ENCODE measurements at regions not wholly inside any gene's neighbourhood (a gene's known extent, or its start where the extent isn't known, plus 50 kb on each side); places are given as distances from the start of the nearest gene placed in this dataset.
"Not testable (repeated sequence)": the region's sequence is repeated elsewhere in the genome, so short reads cannot be mapped to it uniquely, and the experiment has no call there.

DNA sequence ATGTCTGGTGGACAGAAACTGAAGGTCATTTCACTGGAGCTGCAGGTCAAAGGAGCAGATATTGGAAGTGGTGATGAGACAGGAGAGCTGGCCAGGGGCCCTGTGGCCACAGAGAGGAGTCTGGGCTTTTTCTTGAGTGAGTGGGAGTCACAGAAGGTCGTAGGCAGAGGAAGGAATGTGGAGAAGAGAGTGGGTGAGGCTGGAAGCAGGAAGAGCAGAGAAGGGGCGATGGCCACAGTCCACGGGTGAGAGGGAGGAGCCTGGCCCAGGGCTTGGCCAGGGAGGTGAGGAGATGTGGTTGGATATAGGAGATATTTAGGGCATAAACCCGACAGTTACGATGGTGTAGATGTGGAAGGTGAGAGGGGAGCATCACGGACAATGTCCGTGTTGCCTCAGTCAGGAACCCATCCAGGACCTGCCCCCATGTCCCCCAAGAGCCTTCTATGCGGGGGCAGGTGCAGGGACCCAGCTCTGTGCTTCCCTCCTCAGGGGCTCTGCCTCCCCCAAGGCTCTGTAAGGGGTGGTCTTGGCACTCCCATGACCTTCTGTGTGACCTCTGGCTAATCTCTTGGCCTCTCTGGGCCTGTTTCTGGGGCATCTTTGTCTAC, 150.5 kb upstream of the PTPN1 start:
- Mint-ChIP-seq H3K27ac (no peak overlapping the region), H3K36me3 (ENCODE audit: low read depth) (no peaks in the 10 kb centered on the region), H3K27me3 (ENCODE audit: insufficient read depth) (peaks cover 10% of the 10 kb centered on the region), H3K4me3 (no peak overlapping the region), H3K9me3 (no peaks in the 10 kb centered on the region), H3K4me1 (ENCODE audit: low read depth) (no peaks in the 10 kb centered on the region)
- DNase-seq: no peak
- TF ChIP-seq, protein P1, sequence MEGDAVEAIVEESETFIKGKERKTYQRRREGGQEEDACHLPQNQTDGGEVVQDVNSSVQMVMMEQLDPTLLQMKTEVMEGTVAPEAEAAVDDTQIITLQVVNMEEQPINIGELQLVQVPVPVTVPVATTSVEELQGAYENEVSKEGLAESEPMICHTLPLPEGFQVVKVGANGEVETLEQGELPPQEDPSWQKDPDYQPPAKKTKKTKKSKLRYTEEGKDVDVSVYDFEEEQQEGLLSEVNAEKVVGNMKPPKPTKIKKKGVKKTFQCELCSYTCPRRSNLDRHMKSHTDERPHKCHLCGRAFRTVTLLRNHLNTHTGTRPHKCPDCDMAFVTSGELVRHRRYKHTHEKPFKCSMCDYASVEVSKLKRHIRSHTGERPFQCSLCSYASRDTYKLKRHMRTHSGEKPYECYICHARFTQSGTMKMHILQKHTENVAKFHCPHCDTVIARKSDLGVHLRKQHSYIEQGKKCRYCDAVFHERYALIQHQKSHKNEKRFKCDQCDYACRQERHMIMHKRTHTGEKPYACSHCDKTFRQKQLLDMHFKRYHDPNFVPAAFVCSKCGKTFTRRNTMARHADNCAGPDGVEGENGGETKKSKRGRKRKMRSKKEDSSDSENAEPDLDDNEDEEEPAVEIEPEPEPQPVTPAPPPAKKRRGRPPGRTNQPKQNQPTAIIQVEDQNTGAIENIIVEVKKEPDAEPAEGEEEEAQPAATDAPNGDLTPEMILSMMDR (IDR thresholded peaks at IDR 0.05): no peak

DNA sequence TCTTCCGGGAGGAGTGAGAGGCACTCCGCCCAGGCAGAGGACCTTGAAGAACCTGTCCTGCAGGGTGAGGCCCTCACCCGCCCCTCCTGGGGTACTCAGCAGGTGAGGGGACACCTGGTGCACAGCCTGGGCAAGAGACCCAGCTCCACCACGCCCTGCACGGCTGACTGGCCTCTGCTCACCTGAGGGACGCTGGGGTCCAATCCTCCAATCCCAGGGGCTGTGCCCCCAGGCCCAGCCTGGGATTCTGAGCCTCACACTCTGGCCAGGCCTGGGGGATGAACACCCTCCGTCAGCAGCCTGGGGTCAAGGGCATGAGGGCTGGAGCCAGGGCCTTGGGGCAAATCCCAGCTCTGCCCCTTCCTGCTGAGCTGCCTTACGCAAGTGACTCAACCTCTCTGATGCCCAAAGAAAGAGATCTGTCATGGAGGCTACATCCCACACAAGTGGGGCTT, 149.9 kb upstream of the PTPN1 start:
- TF ChIP-seq, protein P1 (IDR thresholded peaks at IDR 0.05): no peak
- Mint-ChIP-seq H3K27me3 (ENCODE audit: insufficient read depth) (peaks cover 10% of the 10 kb centered on the region), H3K27ac (no peak overlapping the region), H3K4me1 (ENCODE audit: low read depth) (no peaks in the 10 kb centered on the region), H3K36me3 (ENCODE audit: low read depth) (no peaks in the 10 kb centered on the region), H3K4me3 (no peak overlapping the region), H3K9me3 (no peaks in the 10 kb centered on the region)
- no peak for DNase-seq

- TF ChIP-seq, protein P1 (IDR thresholded peaks at IDR 0.05): no peak
- Mint-ChIP-seq H3K9me3 (no peaks in the 10 kb centered on the region), H3K4me1 (ENCODE audit: low read depth) (no peaks in the 10 kb centered on the region), H3K4me3 (no peak overlapping the region), H3K27ac (no peak overlapping the region), H3K36me3 (ENCODE audit: low read depth) (no peaks in the 10 kb centered on the region), H3K27me3 (ENCODE audit: insufficient read depth) (peaks cover 12% of the 10 kb centered on the region)
- no peak for DNase-seq
These were observed 149.3 kb upstream of the PTPN1 start for GRCh38 chr20:50360921-50361320.

- H3K36me3 Mint-ChIP-seq (ENCODE audit: low read depth); H3K4me3 Mint-ChIP-seq; H3K27ac Mint-ChIP-seq; H3K4me1 Mint-ChIP-seq (ENCODE audit: low read depth); H3K9me3 Mint-ChIP-seq; DNase-seq: not testable (repeated sequence)
- H3K27me3 Mint-ChIP-seq (ENCODE audit: insufficient read depth): peaks cover 12% of the 10 kb centered on the region
These were observed 148.0 kb upstream of the PTPN1 start for GRCh38 chr20:50362177-50362576.

DNA sequence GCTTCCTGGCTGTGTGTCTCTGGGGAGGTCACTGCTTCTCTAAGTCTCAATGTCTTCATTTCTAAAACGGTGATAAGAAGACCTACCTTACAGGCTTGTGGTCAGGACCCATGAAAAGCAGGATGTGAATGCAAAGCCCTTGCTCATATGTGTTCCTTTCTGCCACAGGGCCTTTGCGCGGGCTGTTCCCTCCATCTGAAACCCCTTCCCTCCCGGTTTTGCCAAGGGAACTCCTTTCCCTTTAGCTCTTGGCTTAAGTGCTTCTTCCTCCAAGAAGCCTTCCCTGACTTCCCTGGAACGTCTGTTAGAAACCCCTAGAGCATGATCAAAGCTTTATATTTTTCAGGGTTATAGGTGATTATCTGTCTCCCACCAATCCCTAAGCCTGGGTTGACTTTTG, 147.2 kb upstream of the PTPN1 start:
- no peak overlapping the region for H3K4me3 Mint-ChIP-seq
- TF ChIP-seq, protein P1 (IDR thresholded peaks at IDR 0.05): no peak
- H3K27me3 Mint-ChIP-seq (ENCODE audit: insufficient read depth): peaks cover 12% of the 10 kb centered on the region
- H3K9me3 Mint-ChIP-seq: no peaks in the 10 kb centered on the region
- H3K27ac Mint-ChIP-seq: no peak overlapping the region
- DNase-seq: no peak
- no peaks in the 10 kb centered on the region for H3K36me3 Mint-ChIP-seq (ENCODE audit: low read depth)
- H3K4me1 Mint-ChIP-seq (ENCODE audit: low read depth): peaks cover 5% of the 10 kb centered on the region; the same call in 1 of the 2 replicates

GRCh38 chr20:50363479-50363878, 146.7 kb upstream of the PTPN1 start:
- DNase-seq: no peak
- Mint-ChIP-seq H3K27me3 (ENCODE audit: insufficient read depth) (peaks cover 12% of the 10 kb centered on the region), H3K27ac (no peak overlapping the region), H3K9me3 (no peaks in the 10 kb centered on the region), H3K36me3 (ENCODE audit: low read depth) (no peaks in the 10 kb centered on the region), H3K4me1 (ENCODE audit: low read depth) (peaks cover 5% of the 10 kb centered on the region; the same call in 1 of the 2 replicates), H3K4me3 (no peak overlapping the region)
- TF ChIP-seq, protein P1 (IDR thresholded peaks at IDR 0.05): no peak

Measured in HFFc6 (cell line).